Aorta (tissue), 5 donors: ENCODE measurements at regions not wholly inside any gene's neighbourhood (a gene's known extent, or its start where the extent isn't known, plus 50 kb on each side); places are given as distances from the start of the nearest gene placed in this dataset.
"Not testable (repeated sequence)": the region's sequence is repeated elsewhere in the genome, so short reads cannot be mapped to it uniquely, and the experiment has no call there.

Source experiments
- ATAC-seq: fragments of 200-7000 bp; cut with Tn5 transposase; one replicate; pipeline ENCODE4 v1.9.1; 2022; ENCODE audit warnings: moderate library complexity; ENCODE audit not compliant: low FRiP score
- DNase-seq, 2 donors: peaks; one replicate each; pipeline ENCODE4 v3.0.0-alpha.2; 2020
- H3K27ac ChIP-seq, 2 donors: one replicate each; pipeline ENCODE4 v1.5.1; 2013; ENCODE audit warnings: low read length in 2 of 2, mild to moderate bottlenecking in 2 of 2, moderate library complexity in 2 of 2, control low read depth in 1 of 2, inconsistent platforms in 1 of 2, low read depth in 1 of 2
- H3K27me3 ChIP-seq, 2 donors: one replicate each; pipeline ENCODE4 v1.6.1; 2013; ENCODE audit warnings: control low read depth in 1 of 2, low read length in 1 of 2, mild to moderate bottlenecking in 1 of 2, moderate library complexity in 1 of 2; ENCODE audit not compliant: insufficient read depth in 2 of 2, control insufficient read depth in 1 of 2
- H3K36me3 ChIP-seq, 2 donors: one replicate each; pipeline ENCODE4 v1.6.1; 2013; ENCODE audit warnings: control low read depth in 1 of 2, low read length in 1 of 2, mild to moderate bottlenecking in 1 of 2; ENCODE audit not compliant: insufficient read depth in 2 of 2, control insufficient read depth in 1 of 2
- H3K4me1 ChIP-seq, 2 donors: one replicate each; pipeline ENCODE4 v1.6.1; 2013; ENCODE audit warnings: low read length in 2 of 2, control low read depth in 1 of 2, mild to moderate bottlenecking in 1 of 2, moderate library complexity in 1 of 2; ENCODE audit not compliant: insufficient read depth in 2 of 2, control insufficient read depth in 1 of 2
- H3K4me3 ChIP-seq, 2 donors: one replicate each; pipeline ENCODE4 v1.5.1; 2013; ENCODE audit warnings: low read length in 2 of 2, control low read depth in 1 of 2, mild to moderate bottlenecking in 1 of 2
- H3K9me3 ChIP-seq: one replicate; pipeline ENCODE4 v1.6.1; 2013; ENCODE audit warnings: mild to moderate bottlenecking, low read length; ENCODE audit not compliant: control insufficient read depth
- WGBS, 2 donors: extraction: QIAGEN DNeasy Blood & Tissue Kit; methylation state at CpG; one replicate each; pipeline ENCODE4 v1.1.7; 2013; 5-methylcytosine and 5-hydroxymethylcytosine counted together
- intact Hi-C, 2 donors: fragments of 100-400 bp; cut with DNase I; formaldehyde crosslinking; loops; one replicate each; pipeline versions ENCODE4 v1.14.2 to v1.15.0; 2022
- donor health status: healthy with polysubstance abuse.
- donor health status: Bipolar disorder and iron deficiency.
- donor health status: DM: no; HTN: no; CAD: no.
- donor health status: DM: no; HTN: no; CAD: no.
- donor health status: DM: yes; HTN: yes; CAD: no.

GRCh38 chr12:131388164-131389053 lies 322.5 kb upstream of the SFSWAP start:
- DNase-seq, H3K4me3 ChIP-seq, H3K27me3 ChIP-seq, intact Hi-C loops, H3K4me1 ChIP-seq, ATAC-seq, H3K27ac ChIP-seq, H3K36me3 ChIP-seq, H3K9me3 ChIP-seq: not testable (repeated sequence)
- WGBS, 2 donors = 39 to 52% methylated on average over 8 of the region's 10 CpGs

- no peaks in the 10 kb centered on the region for H3K27me3 ChIP-seq
- intact Hi-C loops = no loop called here
- DNase-seq = no peak
These were observed 321.6 kb upstream of the SFSWAP start for GRCh38 chr12:131389054-131390013.

DNA sequence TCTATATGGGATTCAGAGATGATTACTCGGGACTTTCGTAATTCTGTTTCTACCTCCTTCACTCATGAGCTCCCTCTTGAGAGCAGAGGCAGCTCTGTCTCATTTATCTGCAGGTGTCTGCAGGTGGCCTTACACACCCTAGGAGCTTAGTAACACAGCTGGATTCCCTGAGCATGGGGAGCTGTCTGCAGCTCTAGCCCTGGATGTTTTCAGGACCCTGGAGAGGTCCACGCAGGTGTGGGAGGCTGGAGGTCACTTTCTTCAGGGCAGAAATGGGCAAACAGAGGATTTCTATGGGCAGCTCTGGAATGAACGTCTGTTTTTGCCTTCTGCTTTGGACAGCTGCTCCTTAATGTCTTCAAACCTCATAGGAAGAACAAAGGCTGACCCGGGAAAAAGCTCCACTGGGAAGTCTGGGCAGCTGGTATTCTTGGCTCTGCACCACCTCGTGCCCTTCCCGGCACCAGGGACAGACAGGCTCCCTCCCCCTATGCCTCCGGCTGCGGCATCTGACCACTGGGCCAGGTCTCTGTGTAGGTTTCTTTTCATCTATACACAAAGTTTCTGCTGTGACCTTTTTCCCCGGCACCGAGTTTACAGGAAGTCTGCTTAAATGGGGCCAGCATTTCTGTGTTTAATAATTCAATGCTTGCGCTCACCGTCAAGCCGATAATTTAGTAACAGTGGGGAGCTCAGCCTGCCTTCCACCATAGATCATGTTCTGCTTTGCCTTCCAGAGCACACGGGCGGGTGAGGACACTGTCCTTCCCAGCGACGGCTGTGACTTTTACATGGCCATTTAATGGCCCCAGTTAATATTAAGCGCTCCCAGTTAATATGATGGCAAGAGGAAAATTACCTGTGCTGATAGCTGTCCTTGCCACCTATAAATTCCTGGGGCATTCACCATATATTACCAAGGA lies 320.2 kb upstream of the SFSWAP start:
- Histone ChIP-seq H3K4me3 (no peak overlapping the region), H3K27me3 (no peaks in the 10 kb centered on the region), H3K36me3 (no peaks in the 10 kb centered on the region), H3K9me3 (no peaks in the 10 kb centered on the region), H3K4me1 (no peaks in the 10 kb centered on the region), H3K27ac (no peak overlapping the region)
- ATAC-seq (no peak), DNase-seq (no peak)
- intact Hi-C loops = no loop called here
- 44 to 51% methylated on average over 19 of the region's 19 CpGs for WGBS, 2 donors

More at GRCh38 chr12:131389054-131390013, 321.6 kb upstream of the SFSWAP start:
- no peaks in the 10 kb centered on the region for H3K36me3 ChIP-seq
- H3K27ac ChIP-seq = no peak overlapping the region
- WGBS, 2 donors = 79 to 86% methylated on average over 6 to 11 of the region's 11 CpGs
- H3K9me3 ChIP-seq = no peaks in the 10 kb centered on the region
- H3K4me3 ChIP-seq = no peak overlapping the region
- no peaks in the 10 kb centered on the region for H3K4me1 ChIP-seq
- ATAC-seq = no peak

GRCh38 chr12:131391399-131391798 lies 319.5 kb upstream of the SFSWAP start:
- Histone ChIP-seq H3K9me3 (no peaks in the 10 kb centered on the region), H3K27me3 (no peaks in the 10 kb centered on the region), H3K36me3 (no peaks in the 10 kb centered on the region), H3K4me3 (no peak overlapping the region), H3K4me1 (no peaks in the 10 kb centered on the region), H3K27ac (no peak overlapping the region)
- ATAC-seq (no peak), DNase-seq (peak in 1 of 2 donors; percentile 62)
- intact Hi-C loops = no loop called here
- WGBS, 2 donors = 81 to 84% methylated on average over 10 of the region's 10 CpGs

- intact Hi-C loops, DNase-seq, H3K36me3 ChIP-seq, H3K4me3 ChIP-seq, H3K4me1 ChIP-seq, H3K9me3 ChIP-seq, H3K27me3 ChIP-seq, ATAC-seq, H3K27ac ChIP-seq: not testable (repeated sequence)
- 67 to 77% methylated on average over 9 to 11 of the region's 11 CpGs for WGBS, 2 donors
These were observed 316.1 kb upstream of the SFSWAP start for GRCh38 chr12:131394752-131395151.

- H3K4me1 ChIP-seq, H3K27ac ChIP-seq, H3K4me3 ChIP-seq, intact Hi-C loops, H3K27me3 ChIP-seq, H3K9me3 ChIP-seq, DNase-seq, ATAC-seq, H3K36me3 ChIP-seq: not testable (repeated sequence)
- 78 to 89% methylated on average over 5 of the region's 5 CpGs for WGBS, 2 donors
These were observed 315.6 kb upstream of the SFSWAP start for GRCh38 chr12:131395209-131395684.

GRCh38 chr12:131395971-131396573 lies 314.8 kb upstream of the SFSWAP start:
- Histone ChIP-seq H3K9me3 (peaks cover 1% of the 10 kb centered on the region), H3K4me3 (no peak overlapping the region), H3K36me3 (no peaks in the 10 kb centered on the region), H3K27me3 (no peaks in the 10 kb centered on the region), H3K4me1 (no peaks in the 10 kb centered on the region), H3K27ac (no peak overlapping the region)
- intact Hi-C loops = no loop called here
- 88 to 89% methylated on average over 1 of the region's 1 CpG for WGBS, 2 donors
- ATAC-seq (no peak), DNase-seq (no peak)
